ENCODE measurements at regions not wholly inside any gene's neighbourhood (a gene's known extent, or its start where the extent isn't known, plus 50 kb on each side); places are given as distances from the start of the nearest gene placed in this dataset.

GRCh38 chr1:38301040-38301439, 254.4 kb upstream of the POU3F1 start:
- TF ChIP-seq CTCF (IDR thresholded peaks at IDR 0.05) (no peak), POLR2A (IDR thresholded peaks at IDR 0.05) (no peak)
